ENCODE measurements at regions not wholly inside any gene's neighbourhood (a gene's known extent, or its start where the extent isn't known, plus 50 kb on each side); places are given as distances from the start of the nearest gene placed in this dataset.
A peak's percentile ranks its signal among the peaks of the same experiment; 100 is the strongest.

- no peak overlapping the region for H3K4ac ChIP-seq (ENCODE audit: low read depth, low read length)
- no peaks in the 10 kb centered on the region for H4K20me1 ChIP-seq (ENCODE audit: control insufficient read depth, insufficient read depth, insufficient read length)
- no peak overlapping the region for H4K5ac ChIP-seq (ENCODE audit: insufficient read length, low read depth, low read length)
- Mint-ChIP-seq H3K36me3 (ENCODE audit: insufficient read depth in 1 of 3, low read depth in 3 of 3) (peaks cover 26 to 38% (median 29%) of the 10 kb centered on the region in 3 experiments), H3K4me1 (peaks cover 10 to 21% of the 10 kb centered on the region in 2 experiments), H3K9me3 (peaks cover 26 to 35% of the 10 kb centered on the region in 2 experiments), H3K27ac (peak overlapping the region in 2 of 3 experiments; percentile 54 to 89; a peak in 3 of 7 replicates), H3K27me3 (ENCODE audit: low read depth) (no peaks in the 10 kb centered on the region), H3K4me3 (no peak overlapping the region)
- H3K27me3 ChIP-seq (ENCODE audit: insufficient read depth, low read length), result no peaks in the 10 kb centered on the region
- no peak overlapping the region for H4K91ac ChIP-seq (ENCODE audit: insufficient read length, low read depth, low read length)
- H3T11ph ChIP-seq (ENCODE audit: low read length), result no peak overlapping the region
- no peak overlapping the region for H4K8ac ChIP-seq (replicated peaks; ENCODE audit: insufficient read length, low read depth, low read length)
- TF ChIP-seq CTCF (conservative IDR thresholded peaks at IDR 0.05), result no peak
- H3K9me3 ChIP-seq (ENCODE audit: control insufficient read depth, low read depth, low read length), result peaks cover 8% of the 10 kb centered on the region
- no peak overlapping the region for H2BK20ac ChIP-seq (ENCODE audit: low read depth, low read length, poor library complexity, severe bottlenecking)
- no peak overlapping the region for H3K14ac ChIP-seq (ENCODE audit: insufficient read depth, low read length)
- no peak overlapping the region for H2AK5ac ChIP-seq (ENCODE audit: insufficient read length, low read length)
- H2BK15ac ChIP-seq (ENCODE audit: low read depth, low read length), result no peak overlapping the region
- no CpG with 5 or more reads among the region's 3 CpGs for WGBS (ENCODE audit: extremely low coverage, insufficient read length, low lambda C conversion rate)
- H2BK12ac ChIP-seq (ENCODE audit: insufficient read length, low read depth, low read length), result no peak overlapping the region
- no peak overlapping the region for H3K27ac ChIP-seq (ENCODE audit: insufficient read length, low read depth, low read length)
- no peak overlapping the region for H3K4me2 ChIP-seq (ENCODE audit: insufficient read depth, insufficient read length, low read length)
- peak; percentile 60 for DNase-seq
- H2BK120ac ChIP-seq (ENCODE audit: low read depth, low read length, poor library complexity, severe bottlenecking), result no peak overlapping the region
- H3K56ac ChIP-seq (ENCODE audit: insufficient read length, low read depth, low read length), result no peak overlapping the region
- H3K23me2 ChIP-seq (ENCODE audit: insufficient read length, low read depth, low read length, poor library complexity, severe bottlenecking), result no peaks in the 10 kb centered on the region
- no peak overlapping the region for H3K9ac ChIP-seq (ENCODE audit: extremely low read depth, insufficient read length, low read length)
- no peak overlapping the region for H2AFZ ChIP-seq (ENCODE audit: low read length)
- no peak overlapping the region for H2BK5ac ChIP-seq (ENCODE audit: insufficient read length, low read length)
- H3K79me1 ChIP-seq (ENCODE audit: insufficient read depth, low read depth, low read length, poor library complexity, severe bottlenecking), result no peaks in the 10 kb centered on the region
- no peak overlapping the region for H3K18ac ChIP-seq (ENCODE audit: insufficient read length, low read depth, low read length)
- no peaks in the 10 kb centered on the region for H3K79me2 ChIP-seq (ENCODE audit: insufficient read depth, low read length)
- H3K23ac ChIP-seq (ENCODE audit: insufficient read length, low read depth, low read length), result no peak overlapping the region
- 0 out of 2 replicates have a peak, but pooled peaks cover 2% of the 10 kb centered on the region for H3K4me1 ChIP-seq (ENCODE audit: insufficient read depth, low read length)
These were observed 304.7 kb downstream of the GABRG2 start for GRCh38 chr5:162372256-162372655.
